HL-60 (cell line): ENCODE measurements at regions not wholly inside any gene's neighbourhood (a gene's known extent, or its start where the extent isn't known, plus 50 kb on each side); places are given as distances from the start of the nearest gene placed in this dataset.

Experiments used
- DNase-seq, 2 experiments: peaks; one replicate each; pipeline ENCODE4 v3.0.0-alpha.2; 2010 to 2020; ENCODE audit warnings: low read depth in 1 of 2, low spot score in 1 of 2
- H3K27ac ChIP-seq: fragments of 250-450 bp; sonication (Bioruptor Pico); replicated peaks from 2 replicates; pipeline ENCODE4 v1.5.1; 2020; ENCODE audit warnings: mild to moderate bottlenecking, moderate library complexity
- H3K27me3 ChIP-seq: fragments of 250-450 bp; sonication (Bioruptor Pico); 2 replicates; pipeline ENCODE4 v1.5.1; 2021; ENCODE audit warnings: mild to moderate bottlenecking, moderate library complexity; ENCODE audit not compliant: insufficient read depth, poor library complexity, severe bottlenecking
- H3K4me3 ChIP-seq: replicated peaks from 2 replicates; pipeline ENCODE4 v1.5.1; 2011; ENCODE audit warnings: mild to moderate bottlenecking, control low read depth, low read length; ENCODE audit not compliant: insufficient read depth
- CTCF ChIP-seq: IDR thresholded peaks from one replicate; pipeline ENCODE4 v1.5.1; 2011; ENCODE audit warnings: low read length, control low read depth, inconsistent platforms; ENCODE audit not compliant: insufficient read depth
- GABPA ChIP-seq: IDR thresholded peaks from 2 replicates; pipeline ENCODE4 v1.6.1; 2012; ENCODE audit warnings: low read depth
- POLR2AphosphoS5 ChIP-seq: IDR thresholded peaks from 2 replicates; pipeline ENCODE4 v1.6.1; 2012; ENCODE audit warnings: low read depth
- REST ChIP-seq: IDR thresholded peaks from 2 replicates; pipeline ENCODE4 v1.6.1; 2012; ENCODE audit warnings: low read depth; ENCODE audit not compliant: insufficient replicate concordance
- SPI1 ChIP-seq: IDR thresholded peaks from 2 replicates; pipeline ENCODE4 v1.6.1; 2012; ENCODE audit warnings: low read depth, mild to moderate bottlenecking, borderline replicate concordance

GRCh38 chr11:100612766-100613165 lies 74.3 kb upstream of the ARHGAP42 start:
- DNase-seq = peak in 1 of 2 experiments; percentile 5
- Histone ChIP-seq H3K27me3 (no peaks in the 10 kb centered on the region), H3K27ac (no peak overlapping the region), H3K4me3 (no peak overlapping the region)
- TF ChIP-seq REST (no peak), GABPA (no peak), POLR2AphosphoS5 (no peak), CTCF (no peak), SPI1 (no peak)

- H3K4me3 ChIP-seq = no peak overlapping the region
- no peak for DNase-seq
- no peaks in the 10 kb centered on the region for H3K27me3 ChIP-seq
- no peak overlapping the region for H3K27ac ChIP-seq
- no peak for TF ChIP-seq POLR2AphosphoS5
- TF ChIP-seq SPI1 = no peak
- no peak for TF ChIP-seq CTCF
- no peak for TF ChIP-seq REST
- no peak for TF ChIP-seq GABPA
Observed at GRCh38 chr11:100618914-100619313, 68.2 kb upstream of the ARHGAP42 start.

- no peak overlapping the region for H3K27ac ChIP-seq
- DNase-seq = no peak
- no peak overlapping the region for H3K4me3 ChIP-seq
- TF ChIP-seq REST = no peak
- TF ChIP-seq CTCF = no peak
- no peak for TF ChIP-seq SPI1
- H3K27me3 ChIP-seq = no peaks in the 10 kb centered on the region
Observed at GRCh38 chr11:100619484-100619883, 67.6 kb upstream of the ARHGAP42 start.
